GM19463 (cell line): ENCODE measurements at regions not wholly inside any gene's neighbourhood (a gene's known extent, or its start where the extent isn't known, plus 50 kb on each side); places are given as distances from the start of the nearest gene placed in this dataset.
"Not testable (repeated sequence)": the region's sequence is repeated elsewhere in the genome, so short reads cannot be mapped to it uniquely, and the experiment has no call there.

Experiments
- ATAC-seq: cut with Tn5 transposase; IDR thresholded peaks from one replicate; pipeline ENCODE4 v1.9.1; 2021; ENCODE audit warnings: mild to moderate bottlenecking, moderate library complexity; ENCODE audit not compliant: unreplicated experiment

DNA sequence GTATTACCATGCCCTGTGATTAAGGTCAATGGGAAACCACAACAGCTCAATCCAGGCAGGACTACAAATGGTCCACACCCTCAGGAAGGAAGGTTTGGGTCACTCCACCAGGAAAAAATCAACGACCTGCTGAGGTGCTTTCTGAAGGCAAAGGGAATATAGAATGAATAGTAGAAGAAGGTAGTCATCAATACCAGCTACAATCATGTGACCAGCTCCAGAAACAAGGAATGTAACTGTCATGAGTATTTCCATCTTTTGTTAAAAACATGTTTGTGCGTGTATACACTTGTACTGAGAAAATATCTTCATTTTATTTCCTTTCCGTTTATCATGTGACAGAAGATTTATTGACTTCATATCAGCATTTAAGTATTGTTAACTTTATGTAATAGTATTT, 2028.6 kb upstream of the PCDH20 start:
- not testable (repeated sequence) for ATAC-seq

DNA sequence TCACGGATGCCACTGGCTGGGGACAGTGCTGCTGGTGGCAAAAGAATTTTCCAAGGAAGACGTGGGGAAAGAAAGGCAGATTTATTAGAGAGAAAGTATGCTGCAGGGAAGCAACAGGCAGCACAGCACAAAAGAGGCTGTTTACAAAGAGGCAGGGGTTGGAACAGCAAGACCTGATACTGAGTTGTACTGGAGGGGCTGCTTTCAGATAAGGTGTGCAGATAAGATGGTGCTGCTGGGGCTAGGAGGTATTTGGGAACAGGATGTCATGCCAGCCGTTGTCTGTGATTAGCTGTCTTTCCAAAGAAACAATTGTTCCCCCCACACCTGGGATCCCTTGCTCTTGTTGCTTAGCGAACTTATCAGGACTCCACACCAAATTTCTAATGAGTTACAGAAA, 2023.3 kb upstream of the PCDH20 start:
- no peak for ATAC-seq

- no peak for ATAC-seq
These were observed 2020.6 kb upstream of the PCDH20 start for GRCh38 chr13:63436325-63436668.

GRCh38 chr13:63435667-63436324, 2020.1 kb upstream of the PCDH20 start:
- ATAC-seq: no peak

GRCh38 chr13:63433546-63434150, 2018.0 kb upstream of the PCDH20 start:
- no peak for ATAC-seq

GRCh38 chr13:63427170-63427569, 2011.5 kb upstream of the PCDH20 start:
- no peak for ATAC-seq

GRCh38 chr13:63425131-63425530, 2009.5 kb upstream of the PCDH20 start:
- no peak for ATAC-seq

DNA sequence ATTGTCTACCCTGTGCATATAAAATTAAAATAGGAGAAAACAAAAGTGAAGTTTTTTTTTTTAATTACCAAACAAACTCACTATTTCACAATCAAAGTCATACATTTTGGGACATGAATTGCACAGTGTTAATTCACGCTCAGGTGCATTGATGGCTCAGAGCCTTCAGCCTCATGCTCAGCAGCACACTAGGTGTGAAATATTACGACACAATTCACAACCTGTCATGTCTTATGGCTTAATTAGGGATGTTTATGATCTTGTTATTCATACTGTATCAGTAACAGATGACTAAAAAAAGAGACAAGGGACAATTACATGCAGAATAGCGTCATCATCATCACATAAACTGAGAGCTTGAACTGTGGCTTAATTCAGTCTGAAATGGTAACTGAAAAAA, 2005.5 kb upstream of the PCDH20 start:
- no peak for ATAC-seq

- ATAC-seq: no peak
These were observed 2005.0 kb upstream of the PCDH20 start for GRCh38 chr13:63420685-63421084.

DNA sequence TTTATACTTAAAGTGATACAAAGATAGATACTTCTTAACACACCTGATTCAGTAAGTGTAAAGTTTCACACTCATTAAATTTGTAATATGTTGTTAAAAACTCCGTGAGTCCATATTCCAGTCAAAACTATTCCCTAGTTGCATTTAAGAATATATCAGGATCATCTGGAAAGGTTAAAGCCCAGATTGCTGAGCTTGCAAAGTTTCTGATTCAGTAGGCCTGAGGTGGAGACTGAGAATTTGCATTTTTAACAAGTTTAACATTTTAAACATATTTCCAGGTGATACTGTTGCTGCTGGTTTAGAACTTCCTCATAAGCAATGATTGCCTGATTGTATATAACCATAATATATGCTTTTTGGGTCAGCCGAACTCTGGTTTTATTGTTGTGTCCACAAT, 1998.6 kb upstream of the PCDH20 start:
- ATAC-seq: no peak

GRCh38 chr13:63409791-63410351, 1994.2 kb upstream of the PCDH20 start:
- no peak for ATAC-seq

GRCh38 chr13:63408331-63409189, 1992.9 kb upstream of the PCDH20 start:
- ATAC-seq: no peak

DNA sequence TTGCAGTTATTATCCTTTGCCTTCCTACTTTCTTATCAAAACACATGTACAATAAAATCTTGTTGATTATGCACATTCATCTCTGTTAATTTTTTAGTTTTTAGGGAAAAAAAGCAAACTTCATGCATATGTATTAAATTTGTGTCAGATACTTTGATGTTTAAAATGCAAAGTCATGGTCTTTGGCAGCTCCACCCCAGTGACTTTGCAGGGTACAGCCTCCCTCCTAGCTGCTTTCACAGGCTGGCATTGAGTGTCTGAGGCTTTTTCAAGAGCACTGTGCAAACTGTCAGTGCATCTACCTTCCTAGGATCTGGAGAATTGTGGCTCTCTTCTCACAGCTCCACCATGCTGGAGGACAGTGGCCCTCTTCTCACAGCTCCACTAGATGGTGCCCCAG, 1988.1 kb upstream of the PCDH20 start:
- no peak for ATAC-seq

- no peak for ATAC-seq
These were observed 1981.1 kb upstream of the PCDH20 start for GRCh38 chr13:63396746-63397145.

- no peak for ATAC-seq
These were observed 1977.5 kb upstream of the PCDH20 start for GRCh38 chr13:63393112-63393511.

DNA sequence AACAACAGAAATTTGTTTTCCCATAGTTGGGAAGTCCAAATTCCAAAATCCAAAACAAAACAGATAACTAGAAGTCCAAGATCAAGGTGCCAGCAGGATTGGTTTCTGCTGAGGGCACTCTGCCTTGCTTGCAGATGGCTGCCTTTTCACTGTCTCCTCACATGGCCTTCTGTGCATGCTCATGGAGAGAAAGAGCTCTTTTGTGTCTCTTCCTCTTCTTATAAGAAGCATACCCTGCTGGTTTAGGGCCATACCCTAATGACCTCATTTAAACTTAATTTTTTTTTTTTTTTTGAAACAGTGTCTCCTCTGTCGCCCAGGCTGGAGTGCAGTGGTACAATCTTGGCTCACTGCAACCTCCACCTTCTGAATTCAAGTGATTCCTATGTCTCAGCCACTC, 1974.1 kb upstream of the PCDH20 start:
- ATAC-seq: no peak

- no peak for ATAC-seq
These were observed 1965.6 kb upstream of the PCDH20 start for GRCh38 chr13:63381078-63381859.

DNA sequence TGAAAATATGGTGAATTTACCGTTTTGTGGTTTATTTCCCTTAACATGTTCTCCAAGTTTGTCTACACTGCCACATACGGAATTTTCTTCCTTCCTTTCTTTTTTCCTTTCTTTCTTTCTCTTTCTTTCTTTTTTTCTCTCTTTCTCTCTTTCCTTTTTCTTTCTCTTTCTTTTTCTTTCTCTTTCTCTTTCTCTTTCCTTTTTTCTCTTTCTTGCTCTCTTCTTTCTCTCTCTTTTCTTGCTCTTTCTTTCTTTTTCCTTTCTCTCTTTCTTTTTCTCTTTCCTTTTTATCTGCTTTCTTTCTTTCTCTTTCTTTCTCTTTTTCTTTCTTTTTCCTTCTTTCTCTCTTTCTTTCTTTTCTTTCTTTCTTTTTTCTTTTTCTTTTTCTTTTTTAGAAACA, 1962.3 kb upstream of the PCDH20 start:
- no peak for ATAC-seq

- no peak for ATAC-seq
These were observed 1954.5 kb upstream of the PCDH20 start for GRCh38 chr13:63370101-63370500.

DNA sequence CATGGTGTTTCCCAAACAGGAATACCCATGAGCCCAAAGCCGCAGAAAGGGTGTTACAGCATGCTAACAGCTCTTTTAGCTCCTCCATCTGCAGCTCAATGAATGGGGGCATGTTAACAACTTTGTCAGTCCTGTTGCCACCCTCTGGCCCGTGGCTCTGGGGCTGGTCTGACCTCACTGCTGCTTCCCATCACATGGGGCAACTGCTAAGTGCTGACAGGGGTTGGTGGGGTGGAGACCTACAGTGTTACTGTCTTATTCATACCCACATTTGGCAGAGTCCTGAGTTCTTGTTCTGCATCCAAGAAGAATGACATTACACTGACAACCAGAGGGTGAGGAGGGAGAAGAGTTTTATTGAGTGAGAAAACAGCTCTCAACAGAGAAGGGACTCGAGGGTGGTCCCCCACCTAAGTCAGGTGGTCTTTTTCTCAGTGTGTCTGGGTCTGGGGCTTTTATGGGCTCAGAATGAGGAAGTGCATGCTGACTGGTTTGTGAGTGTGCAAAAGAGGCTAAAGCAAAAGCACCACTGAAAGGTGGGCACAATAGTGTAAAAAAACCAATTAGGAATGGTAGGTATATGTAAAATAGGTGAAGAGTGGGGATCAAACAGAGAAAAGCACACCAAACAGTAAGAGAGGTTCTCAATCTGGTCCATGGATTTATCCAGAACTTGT, 1952.0 kb upstream of the PCDH20 start:
- no peak for ATAC-seq
